HEK293 (cell line): ENCODE measurements at regions not wholly inside any gene's neighbourhood (a gene's known extent, or its start where the extent isn't known, plus 50 kb on each side); places are given as distances from the start of the nearest gene placed in this dataset.
A peak's percentile ranks its signal among the peaks of the same experiment; 100 is the strongest.

Experiments used
- CTCF ChIA-PET: fragments of 350-600 bp; formaldehyde crosslinking; extraction: SDS; loops from one replicate; lab custom pipeline; 2021; ENCODE audit warnings: antibody characterized with exemption; lab: Yijun Ruan, JAX
- POLR2A ChIA-PET: fragments of 300-600 bp; formaldehyde crosslinking; extraction: SDS; loops from one replicate; lab custom pipeline; 2020; ENCODE audit warnings: antibody characterized with exemption, inconsistent platforms; lab: Yijun Ruan, JAX
- H3K27ac ChIP-seq: fragments of 200-500 bp; sonication (Bioruptor generic); 2 replicates; pipeline ENCODE4 v1.5.1; 2014; ENCODE audit warnings: low read depth, low read length, control low read depth, inconsistent platforms; ENCODE audit errors: extremely low read depth
- H3K36me3 ChIP-seq, 2 experiments: fragments of 200-500 bp in 1 of 2; sonication (Bioruptor generic) in 1 of 2; 1 replicate in 1 of 2; 2 replicates in 1 of 2; pipeline ENCODE4 v1.5.1; 2014 to 2017; ENCODE audit warnings: inconsistent platforms in 2 of 2, low read length in 2 of 2; ENCODE audit not compliant: control insufficient read depth in 2 of 2, insufficient read depth in 1 of 2
- H3K4me1 ChIP-seq: fragments of 200-500 bp; sonication (Bioruptor generic); 2 replicates; pipeline ENCODE4 v1.5.1; 2014; ENCODE audit warnings: mild to moderate bottlenecking, low read length, inconsistent platforms; ENCODE audit not compliant: control insufficient read depth, insufficient read depth
- H3K4me3 ChIP-seq: 2 replicates; pipeline ENCODE4 v1.5.1; 2011; ENCODE audit warnings: low read depth, mild to moderate bottlenecking, control low read depth, low read length, moderate library complexity
- H3K9me3 ChIP-seq: fragments of 200-500 bp; sonication (Bioruptor generic); 2 replicates; pipeline ENCODE4 v1.5.1; 2014; ENCODE audit warnings: low read depth, low read length, inconsistent platforms; ENCODE audit not compliant: control insufficient read depth, insufficient read depth
- BCL11A ChIP-seq: fragments of 450-650 bp; formaldehyde crosslinking; IDR thresholded peaks from 2 replicates; pipeline ENCODE4 v1.5.1; 2016; ENCODE audit warnings: low read depth, missing biosample characterization, missing genetic modification characterization
- FEZF1 ChIP-seq: fragments of 450-650 bp; formaldehyde crosslinking; IDR thresholded peaks from 2 replicates; pipeline ENCODE4 v1.5.1; 2016; ENCODE audit warnings: missing biosample characterization, missing genetic modification characterization
- HIC1 ChIP-seq: fragments of 450-650 bp; formaldehyde crosslinking; IDR thresholded peaks from 2 replicates; pipeline ENCODE4 v1.5.1; 2016; ENCODE audit warnings: missing biosample characterization, missing genetic modification characterization
- KLF8 ChIP-seq: fragments of 450-650 bp; formaldehyde crosslinking; IDR thresholded peaks from 2 replicates; pipeline ENCODE4 v1.5.1; 2016; ENCODE audit warnings: missing biosample characterization, missing genetic modification characterization
- MYNN ChIP-seq: fragments of 450-650 bp; formaldehyde crosslinking; IDR thresholded peaks from 2 replicates; pipeline ENCODE4 v1.5.1; 2016; ENCODE audit warnings: missing biosample characterization, missing genetic modification characterization, borderline replicate concordance
- OSR2 ChIP-seq: fragments of 450-650 bp; formaldehyde crosslinking; IDR thresholded peaks from 2 replicates; pipeline ENCODE4 v1.5.1; 2016; ENCODE audit warnings: missing biosample characterization, missing genetic modification characterization
- OVOL3 ChIP-seq: fragments of 450-650 bp; formaldehyde crosslinking; IDR thresholded peaks from 2 replicates; pipeline ENCODE4 v1.5.1; 2016; ENCODE audit warnings: missing biosample characterization, missing genetic modification characterization
- PRDM6 ChIP-seq: fragments of 450-650 bp; formaldehyde crosslinking; IDR thresholded peaks from 2 replicates; pipeline ENCODE4 v1.5.1; 2017; ENCODE audit warnings: missing biosample characterization, missing genetic modification characterization
- TCF7L2 ChIP-seq: IDR thresholded peaks from 2 replicates; pipeline ENCODE4 v1.6.1; 2011; ENCODE audit warnings: low read depth, mild to moderate bottlenecking, inconsistent platforms, low read length, moderate library complexity, borderline replicate concordance
- YY1 ChIP-seq: fragments of 450-650 bp; formaldehyde crosslinking; IDR thresholded peaks from 2 replicates; pipeline ENCODE4 v1.5.1; 2018; ENCODE audit warnings: missing biosample characterization, missing genetic modification characterization
- ZBTB11 ChIP-seq: fragments of 450-650 bp; formaldehyde crosslinking; conservative IDR thresholded peaks from 2 replicates; pipeline ENCODE4 v1.5.1; 2016; ENCODE audit warnings: low read depth, missing biosample characterization, missing genetic modification characterization
- ZBTB48 ChIP-seq: fragments of 450-650 bp; formaldehyde crosslinking; IDR thresholded peaks from 2 replicates; pipeline ENCODE4 v1.5.1; 2016; ENCODE audit warnings: missing biosample characterization, missing genetic modification characterization
- ZBTB49 ChIP-seq: fragments of 450-650 bp; formaldehyde crosslinking; IDR thresholded peaks from 2 replicates; pipeline ENCODE4 v1.5.1; 2016; ENCODE audit warnings: missing biosample characterization, missing genetic modification characterization, low read depth
- ZBTB8A ChIP-seq: fragments of 450-650 bp; formaldehyde crosslinking; IDR thresholded peaks from 2 replicates; pipeline ENCODE4 v1.5.1; 2016; ENCODE audit warnings: missing biosample characterization, missing genetic modification characterization
- ZEB2 ChIP-seq: fragments of 450-650 bp; formaldehyde crosslinking; IDR thresholded peaks from 2 replicates; pipeline ENCODE4 v1.5.1; 2016; ENCODE audit warnings: missing biosample characterization, missing genetic modification characterization
- ZFP3 ChIP-seq: fragments of 450-650 bp; formaldehyde crosslinking; IDR thresholded peaks from 2 replicates; pipeline ENCODE4 v1.5.1; 2016; ENCODE audit warnings: low read depth, missing biosample characterization, missing genetic modification characterization
- ZFP37 ChIP-seq: fragments of 450-650 bp; formaldehyde crosslinking; IDR thresholded peaks from 2 replicates; pipeline ENCODE4 v1.5.1; 2016; ENCODE audit warnings: missing biosample characterization, missing genetic modification characterization
- ZNF133 ChIP-seq: fragments of 450-650 bp; formaldehyde crosslinking; IDR thresholded peaks from 2 replicates; pipeline ENCODE4 v1.5.1; 2016; ENCODE audit warnings: missing biosample characterization, missing genetic modification characterization
- ZNF214 ChIP-seq: fragments of 450-650 bp; formaldehyde crosslinking; IDR thresholded peaks from 2 replicates; pipeline ENCODE4 v1.5.1; 2017; ENCODE audit warnings: missing biosample characterization, mild to moderate bottlenecking, missing genetic modification characterization, borderline replicate concordance
- ZNF341 ChIP-seq: fragments of 450-650 bp; formaldehyde crosslinking; IDR thresholded peaks from 2 replicates; pipeline ENCODE4; 2016; ENCODE audit warnings: low read depth, missing biosample characterization, missing genetic modification characterization
- ZNF391 ChIP-seq: fragments of 450-650 bp; formaldehyde crosslinking; IDR thresholded peaks from 2 replicates; pipeline ENCODE4 v1.5.1; 2016; ENCODE audit warnings: low read depth, missing biosample characterization, missing genetic modification characterization, borderline replicate concordance
- ZNF423 ChIP-seq: fragments of 450-650 bp; formaldehyde crosslinking; IDR thresholded peaks from 2 replicates; pipeline ENCODE4 v1.5.1; 2016; ENCODE audit warnings: missing biosample characterization, missing genetic modification characterization
- ZNF561 ChIP-seq: fragments of 450-650 bp; IDR thresholded peaks from 2 replicates; pipeline ENCODE4 v1.5.1; 2018; ENCODE audit warnings: missing biosample characterization, missing genetic modification characterization, borderline replicate concordance
- ZNF654 ChIP-seq: fragments of 450-650 bp; formaldehyde crosslinking; IDR thresholded peaks from 2 replicates; pipeline ENCODE4 v1.5.1; 2016; ENCODE audit warnings: low read depth, missing biosample characterization, missing genetic modification characterization
- ZNF768 ChIP-seq: fragments of 450-650 bp; formaldehyde crosslinking; IDR thresholded peaks from 2 replicates; pipeline ENCODE4 v1.5.1; 2018; ENCODE audit warnings: missing biosample characterization, mild to moderate bottlenecking, missing genetic modification characterization
- ZNF792 ChIP-seq: fragments of 450-650 bp; formaldehyde crosslinking; IDR thresholded peaks from 2 replicates; pipeline ENCODE4 v1.5.1; 2016; ENCODE audit warnings: missing biosample characterization, missing genetic modification characterization
- ZNF843 ChIP-seq: fragments of 450-650 bp; formaldehyde crosslinking; IDR thresholded peaks from 2 replicates; pipeline ENCODE4 v1.5.1; 2016; ENCODE audit warnings: missing biosample characterization, missing genetic modification characterization
- ZSCAN16 ChIP-seq: fragments of 450-650 bp; formaldehyde crosslinking; IDR thresholded peaks from 2 replicates; pipeline ENCODE4 v1.5.1; 2016; ENCODE audit warnings: missing biosample characterization, missing genetic modification characterization
- TF ChIP-seq, protein P1 (sequence below): fragments of 450-650 bp; formaldehyde crosslinking; IDR thresholded peaks from 2 replicates; pipeline ENCODE4 v1.5.1; 2016; ENCODE audit warnings: missing biosample characterization, missing genetic modification characterization

DNA sequence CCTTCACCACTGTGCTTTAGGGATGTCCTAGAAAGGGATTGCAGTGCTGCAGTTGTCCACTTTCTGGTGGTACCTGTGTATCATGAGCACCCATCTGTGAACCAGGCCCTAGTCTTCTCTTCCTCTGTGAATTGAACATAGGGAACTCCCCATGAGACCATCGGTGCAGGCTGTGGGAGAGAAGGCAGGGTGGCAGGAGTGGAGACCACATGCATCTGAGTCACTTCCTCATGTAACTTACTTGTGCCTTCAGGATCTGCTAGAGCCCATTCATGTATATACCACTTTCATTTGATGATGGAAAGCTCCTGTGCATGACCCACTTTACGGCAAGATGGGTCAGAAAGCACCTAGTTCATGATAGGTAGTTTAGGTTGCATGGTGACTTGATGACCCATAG, 478.1 kb upstream of the CDH9 start (continued):
- TF ChIP-seq ZNF792 (tag by site-specific recombination) (no peak), OVOL3 (tag by site-specific recombination) (no peak), ZNF214 (no peak), ZBTB48 (no peak), ZNF133 (tag by site-specific recombination) (no peak)

DNA sequence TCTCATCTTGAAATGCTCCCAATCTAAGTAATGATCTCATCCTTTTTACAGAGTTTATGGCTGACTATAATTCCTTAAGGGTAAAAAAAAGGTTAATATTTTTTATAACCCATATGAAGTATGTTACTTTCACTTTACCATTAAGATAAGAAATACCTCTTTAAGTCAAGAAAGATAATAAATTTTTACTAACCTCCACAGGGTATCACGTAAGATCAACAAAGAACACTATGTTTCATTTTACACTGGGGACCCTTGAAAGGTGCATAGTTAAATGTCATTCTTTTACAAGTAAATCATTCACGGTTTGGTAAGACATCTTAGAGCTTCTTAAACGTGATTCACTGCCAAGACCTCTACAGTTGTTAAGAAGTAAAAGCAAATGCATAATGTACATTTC, 472.7 kb upstream of the CDH9 start:
- Histone ChIP-seq H3K27ac (no peak overlapping the region), H3K9me3 (no peaks in the 10 kb centered on the region), H3K36me3 (no peaks in the 10 kb centered on the region), H3K4me3 (no peak overlapping the region), H3K4me1 (no peaks in the 10 kb centered on the region)
- ChIA-PET CTCF (no interaction called here), POLR2A (no interaction called here)
- TF ChIP-seq ZFP37 (no peak), FEZF1 (tag by site-specific recombination) (0 out of 2 replicates have a peak, but pooled peaks have one; percentile 27), HIC1 (peak; percentile 91), ZBTB49 (tag by site-specific recombination) (peak; percentile 48; the same call in 1 of the 2 replicates), ZFP3 (tag by site-specific recombination) (0 out of 2 replicates have a peak, but pooled peaks have one; percentile 14), ZNF843 (peak; percentile 84), ZNF768 (tag by site-specific recombination) (no peak), TCF7L2 (peak; percentile 90), BCL11A (0 out of 2 replicates have a peak, but pooled peaks have one; percentile 62), PRDM6 (tag by site-specific recombination) (peak; percentile 92), ZBTB8A (peak; percentile 28; the same call in 1 of the 2 replicates), ZSCAN16 (tag by site-specific recombination) (no peak), MYNN (no peak), ZEB2 (tag by site-specific recombination) (no peak), ZNF654 (0 out of 2 replicates have a peak, but pooled peaks have one; percentile 4), ZBTB11 (tag by site-specific recombination) (no peak), ZNF341 (tag by site-specific recombination) (no peak), KLF8 (tag by site-specific recombination) (no peak; the same call in 1 of the 2 replicates), ZNF561 (peak; percentile 77; the same call in 1 of the 2 replicates), ZNF423 (tag by site-specific recombination) (peak; percentile 41; the same call in 1 of the 2 replicates), OSR2 (tag by site-specific recombination) (peak; percentile 89), ZNF391 (tag by site-specific recombination) (no peak), YY1 (tag by site-specific recombination) (peak; percentile 60; the same call in 1 of the 2 replicates)
- TF ChIP-seq, protein P1, sequence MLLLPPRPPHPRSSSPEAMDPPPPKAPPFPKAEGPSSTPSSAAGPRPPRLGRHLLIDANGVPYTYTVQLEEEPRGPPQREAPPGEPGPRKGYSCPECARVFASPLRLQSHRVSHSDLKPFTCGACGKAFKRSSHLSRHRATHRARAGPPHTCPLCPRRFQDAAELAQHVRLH, result 0 out of 2 replicates have a peak, but pooled peaks have one; percentile 43
